GM12891 (cell line): ENCODE measurements at regions not wholly inside any gene's neighbourhood (a gene's known extent, or its start where the extent isn't known, plus 50 kb on each side); places are given as distances from the start of the nearest gene placed in this dataset.

ENCODE experiments used
- DNase-seq: peaks from one replicate; pipeline ENCODE4 v3.0.0; 2011; ENCODE audit warnings: low spot score; ENCODE audit not compliant: insufficient read length
- FAIRE-seq: peaks from 2 replicates; lab custom pipeline; 2011; peaks lifted over from hg19 to GRCh38; lab: Jason Lieb, UNC
- PAX5 ChIP-seq: IDR thresholded peaks from 2 replicates; pipeline ENCODE4 v1.6.1; 2011; ENCODE audit warnings: low read length, moderate library complexity, mild to moderate bottlenecking; ENCODE audit not compliant: insufficient read depth, severe bottlenecking
- POLR2A ChIP-seq: IDR thresholded peaks from 2 replicates; pipeline ENCODE4 v1.6.1; 2011; ENCODE audit warnings: low read depth, low read length, control low read depth
- POLR2AphosphoS5 ChIP-seq: IDR thresholded peaks from 2 replicates; pipeline ENCODE4 v1.6.1; 2011; ENCODE audit warnings: low read depth, low read length, control low read depth
- POU2F2 ChIP-seq: IDR thresholded peaks from 2 replicates; pipeline ENCODE4 v1.6.1; 2011; ENCODE audit warnings: low read depth, mild to moderate bottlenecking, control low read depth, low read length, moderate library complexity
- SPI1 ChIP-seq: IDR thresholded peaks from 2 replicates; pipeline ENCODE4 v1.6.1; 2011; ENCODE audit warnings: low read depth, low read length, control low read depth
- TAF1 ChIP-seq: IDR thresholded peaks from 2 replicates; pipeline ENCODE4 v1.6.1; 2011; ENCODE audit warnings: low read depth, low read length, control low read depth

GRCh38 chr6:112480553-112480952 lies 133.4 kb downstream of the RFPL4B start:
- TF ChIP-seq PAX5 (no peak), TAF1 (no peak), POU2F2 (no peak)
- FAIRE-seq, result no peak
- DNase-seq, result no peak

- DNase-seq (no peak), FAIRE-seq (no peak)
- no peak for TF ChIP-seq POLR2A
- TF ChIP-seq POU2F2, result no peak
- no peak for TF ChIP-seq SPI1
- no peak for TF ChIP-seq PAX5
- no peak for TF ChIP-seq POLR2AphosphoS5
- no peak for TF ChIP-seq TAF1
Measured at GRCh38 chr6:112481211-112481610, 134.1 kb downstream of the RFPL4B start.

GRCh38 chr6:112482373-112482772 lies 135.2 kb downstream of the RFPL4B start:
- no peak for FAIRE-seq
- no peak for DNase-seq
- no peak for TF ChIP-seq POU2F2
- TF ChIP-seq POLR2A, result no peak
- no peak for TF ChIP-seq POLR2AphosphoS5
- no peak for TF ChIP-seq PAX5
- no peak for TF ChIP-seq TAF1
- TF ChIP-seq SPI1, result no peak

- FAIRE-seq (no peak), DNase-seq (no peak)
- no peak for TF ChIP-seq TAF1
- TF ChIP-seq POLR2AphosphoS5, result no peak
- no peak for TF ChIP-seq POLR2A
- TF ChIP-seq SPI1, result no peak
- no peak for TF ChIP-seq PAX5
- TF ChIP-seq POU2F2, result no peak
Measured at GRCh38 chr6:112485120-112485826, 138.1 kb downstream of the RFPL4B start.

- no peak for FAIRE-seq
- DNase-seq, result no peak
- TF ChIP-seq POU2F2, result no peak
- no peak for TF ChIP-seq POLR2AphosphoS5
- TF ChIP-seq PAX5, result no peak
- no peak for TF ChIP-seq POLR2A
- TF ChIP-seq TAF1, result no peak
- TF ChIP-seq SPI1, result no peak
Measured at GRCh38 chr6:112485827-112486212, 138.7 kb downstream of the RFPL4B start.

GRCh38 chr6:112486454-112486853 lies 139.3 kb downstream of the RFPL4B start:
- TF ChIP-seq PAX5 (no peak), SPI1 (no peak), TAF1 (no peak), POLR2A (no peak), POLR2AphosphoS5 (no peak), POU2F2 (no peak)
- DNase-seq, result no peak
- no peak for FAIRE-seq

GRCh38 chr6:112488238-112488637 lies 141.1 kb downstream of the RFPL4B start:
- DNase-seq (no peak), FAIRE-seq (no peak)
- TF ChIP-seq POLR2AphosphoS5 (no peak), SPI1 (no peak), POLR2A (no peak), PAX5 (no peak), TAF1 (no peak), POU2F2 (no peak)

GRCh38 chr6:112501705-112502104 lies 154.6 kb downstream of the RFPL4B start:
- DNase-seq (no peak), FAIRE-seq (no peak)
- TF ChIP-seq POLR2A (no peak), TAF1 (no peak), POU2F2 (no peak), POLR2AphosphoS5 (no peak), SPI1 (no peak), PAX5 (no peak)

- DNase-seq (no peak), FAIRE-seq (no peak)
- TF ChIP-seq POLR2A, result no peak
- TF ChIP-seq SPI1, result no peak
- TF ChIP-seq POLR2AphosphoS5, result no peak
- TF ChIP-seq TAF1, result no peak
- TF ChIP-seq PAX5, result no peak
- TF ChIP-seq POU2F2, result no peak
Measured at GRCh38 chr6:112502351-112503090, 155.4 kb downstream of the RFPL4B start.
